GM12878 (cell line): ENCODE measurements at regions not wholly inside any gene's neighbourhood (a gene's known extent, or its start where the extent isn't known, plus 50 kb on each side); places are given as distances from the start of the nearest gene placed in this dataset.

ENCODE experiments used
- BCL11A ChIP-seq: IDR thresholded peaks from 2 replicates; pipeline ENCODE4 v1.6.1; 2011; ENCODE audit warnings: low read depth, low read length
- CHD2 ChIP-seq: IDR thresholded peaks from 2 replicates; pipeline ENCODE4 v1.6.1; 2011; ENCODE audit warnings: low read depth, low read length, improper control_type of control experiment, borderline replicate concordance
- CTCF ChIP-seq, 3 experiments: IDR thresholded peaks in 2 of 3; conservative IDR thresholded peaks in 1 of 3; 2 replicates each; pipeline ENCODE4 v1.5.1; 2011; ENCODE audit warnings: low read depth in 3 of 3, low read length in 3 of 3, mild to moderate bottlenecking in 3 of 3, control low read depth in 2 of 3, moderate library complexity in 2 of 3, inconsistent platforms in 1 of 3, mixed read lengths in 1 of 3; ENCODE audit not compliant: control insufficient read depth in 2 of 3, insufficient read depth in 1 of 3; ENCODE audit errors: extremely low read depth in 1 of 3
- ESRRA ChIP-seq: IDR thresholded peaks from 2 replicates; pipeline ENCODE4 v1.6.1; 2012; ENCODE audit warnings: mild to moderate bottlenecking, low read length, improper control_type of control experiment
- POLR2A ChIP-seq: IDR thresholded peaks from 2 replicates; pipeline ENCODE4 v1.6.1; 2011; ENCODE audit warnings: low read depth, mild to moderate bottlenecking, low read length
- RBBP5 ChIP-seq: fragments of 200-600 bp; sonication (generic); conservative IDR thresholded peaks from 2 replicates; pipeline ENCODE4 v1.6.1; 2016
- RUNX3 ChIP-seq: IDR thresholded peaks from 2 replicates; pipeline ENCODE4 v1.6.1; 2012; ENCODE audit warnings: low read length, inconsistent platforms
- STAT1 ChIP-seq: fragments of 450-650 bp; conservative IDR thresholded peaks from 2 replicates; pipeline ENCODE4 v1.6.1; 2014; ENCODE audit warnings: antibody characterized with exemption, mild to moderate bottlenecking
- TF ChIP-seq, protein P1 (sequence below): IDR thresholded peaks from 2 replicates; pipeline ENCODE4 v1.6.1; 2012; ENCODE audit warnings: low read depth, low read length, improper control_type of control experiment

DNA sequence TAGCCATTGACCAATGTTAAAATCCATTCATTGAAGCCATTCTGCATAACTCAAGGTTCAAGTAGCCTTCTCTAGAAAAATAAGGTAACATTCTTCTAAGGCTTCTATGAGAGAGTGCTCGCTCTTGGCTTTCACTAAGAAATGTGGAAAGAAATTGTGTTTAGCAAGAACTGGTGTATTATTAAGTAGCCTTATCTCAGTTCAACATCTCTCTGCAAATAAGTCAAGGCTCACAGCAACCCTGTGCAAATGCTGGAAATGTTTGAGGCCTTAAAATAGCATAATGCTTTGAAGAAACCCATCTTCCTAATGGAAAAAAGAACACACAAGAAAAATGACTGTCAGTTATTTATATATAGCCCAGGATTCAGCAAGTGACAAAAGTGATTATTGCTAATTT, 254.1 kb upstream of the PROX1 start:
- TF ChIP-seq ESRRA: no peak
- TF ChIP-seq, protein P1, sequence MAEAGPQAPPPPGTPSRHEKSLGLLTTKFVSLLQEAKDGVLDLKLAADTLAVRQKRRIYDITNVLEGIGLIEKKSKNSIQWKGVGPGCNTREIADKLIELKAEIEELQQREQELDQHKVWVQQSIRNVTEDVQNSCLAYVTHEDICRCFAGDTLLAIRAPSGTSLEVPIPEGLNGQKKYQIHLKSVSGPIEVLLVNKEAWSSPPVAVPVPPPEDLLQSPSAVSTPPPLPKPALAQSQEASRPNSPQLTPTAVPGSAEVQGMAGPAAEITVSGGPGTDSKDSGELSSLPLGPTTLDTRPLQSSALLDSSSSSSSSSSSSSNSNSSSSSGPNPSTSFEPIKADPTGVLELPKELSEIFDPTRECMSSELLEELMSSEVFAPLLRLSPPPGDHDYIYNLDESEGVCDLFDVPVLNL: no peak
- no peak for TF ChIP-seq RUNX3
- no peak for TF ChIP-seq RBBP5
- TF ChIP-seq POLR2A: no peak
- TF ChIP-seq STAT1: no peak
- TF ChIP-seq BCL11A: no peak
- TF ChIP-seq CTCF (IDR thresholded peaks at IDR 0.05 in 2 of 3, conservative IDR thresholded peaks at IDR 0.05 in 1 of 3; ENCODE audit: control insufficient read depth in 2 of 3, extremely low read depth in 1 of 3, insufficient read depth in 1 of 3, low read depth in 3 of 3, low read length in 3 of 3): no peak
- TF ChIP-seq CHD2: no peak
